Omental fat pad (tissue), 3 donors: ENCODE measurements at regions not wholly inside any gene's neighbourhood (a gene's known extent, or its start where the extent isn't known, plus 50 kb on each side); places are given as distances from the start of the nearest gene placed in this dataset.

Experiments used
- ATAC-seq: fragments of 150-250 bp; one replicate; pipeline ENCODE4 v1.9.1; 2016; ENCODE audit warnings: mild to moderate bottlenecking, moderate library complexity; ENCODE audit not compliant: low FRiP score
- DNase-seq: peaks from one replicate; pipeline ENCODE4 v3.0.0-alpha.2; 2019; ENCODE audit warnings: low spot score
- TF ChIP-seq, protein P1 (sequence below), 3 donors: fragments of 450-650 bp; IDR thresholded peaks; one replicate each; pipeline ENCODE4 v1.5.1; 2016 to 2017; ENCODE audit warnings: antibody characterized with exemption in 3 of 3, mild to moderate bottlenecking in 3 of 3, moderate library complexity in 2 of 3

DNA sequence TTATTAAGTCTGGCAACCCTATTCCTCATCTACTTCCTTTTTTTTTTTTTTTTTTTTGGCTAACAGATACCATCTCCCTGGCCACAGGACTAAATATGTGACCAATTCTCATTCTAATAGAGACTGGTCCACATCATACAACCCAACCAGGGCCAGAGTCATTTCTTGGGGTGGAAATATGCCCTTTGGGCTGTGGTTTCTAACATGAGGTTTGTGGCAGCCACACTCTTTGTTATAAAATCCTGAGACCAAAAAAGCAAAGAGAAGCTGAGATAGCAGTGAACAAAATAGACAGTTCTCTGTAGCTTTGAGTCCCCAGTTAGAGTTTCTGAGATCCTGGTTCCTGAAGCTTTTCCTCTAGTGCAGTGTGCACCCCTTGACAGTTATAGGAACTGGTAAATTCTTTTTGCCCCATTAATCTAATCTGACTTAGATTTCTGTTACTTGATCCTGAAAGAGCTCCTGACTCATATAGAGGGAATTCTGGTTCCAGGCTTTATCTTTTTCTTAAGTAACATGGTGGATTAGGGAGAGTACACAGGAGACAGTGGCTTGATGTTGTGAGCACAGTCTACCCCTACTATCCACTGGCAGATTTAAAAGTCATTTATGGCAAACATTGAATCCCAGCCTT lies 86.8 kb downstream of the MAIP1 start:
- TF ChIP-seq, protein P1, sequence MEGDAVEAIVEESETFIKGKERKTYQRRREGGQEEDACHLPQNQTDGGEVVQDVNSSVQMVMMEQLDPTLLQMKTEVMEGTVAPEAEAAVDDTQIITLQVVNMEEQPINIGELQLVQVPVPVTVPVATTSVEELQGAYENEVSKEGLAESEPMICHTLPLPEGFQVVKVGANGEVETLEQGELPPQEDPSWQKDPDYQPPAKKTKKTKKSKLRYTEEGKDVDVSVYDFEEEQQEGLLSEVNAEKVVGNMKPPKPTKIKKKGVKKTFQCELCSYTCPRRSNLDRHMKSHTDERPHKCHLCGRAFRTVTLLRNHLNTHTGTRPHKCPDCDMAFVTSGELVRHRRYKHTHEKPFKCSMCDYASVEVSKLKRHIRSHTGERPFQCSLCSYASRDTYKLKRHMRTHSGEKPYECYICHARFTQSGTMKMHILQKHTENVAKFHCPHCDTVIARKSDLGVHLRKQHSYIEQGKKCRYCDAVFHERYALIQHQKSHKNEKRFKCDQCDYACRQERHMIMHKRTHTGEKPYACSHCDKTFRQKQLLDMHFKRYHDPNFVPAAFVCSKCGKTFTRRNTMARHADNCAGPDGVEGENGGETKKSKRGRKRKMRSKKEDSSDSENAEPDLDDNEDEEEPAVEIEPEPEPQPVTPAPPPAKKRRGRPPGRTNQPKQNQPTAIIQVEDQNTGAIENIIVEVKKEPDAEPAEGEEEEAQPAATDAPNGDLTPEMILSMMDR (IDR thresholded peaks at IDR 0.05), result no peak
- ATAC-seq, result peak; percentile 70
- no peak for DNase-seq

DNA sequence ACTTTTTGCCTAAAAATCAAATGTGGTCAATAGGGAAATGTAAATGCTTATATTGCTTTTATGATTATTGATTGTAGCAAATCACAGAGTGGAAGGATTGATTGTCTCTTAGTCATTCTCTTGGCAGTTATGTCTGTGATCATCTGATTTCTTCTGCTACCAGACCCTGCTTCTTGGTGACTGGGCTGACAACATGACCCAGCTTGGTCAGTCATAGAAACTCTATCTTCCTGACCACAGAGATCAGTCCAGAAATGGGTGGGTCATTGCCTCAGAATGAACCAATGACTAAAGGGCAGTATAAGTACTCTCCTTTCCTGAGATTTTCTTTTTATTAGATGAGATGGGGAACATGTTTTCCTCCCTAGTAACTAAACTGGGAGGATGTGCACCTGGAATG lies 87.6 kb downstream of the MAIP1 start:
- TF ChIP-seq, protein P1 (IDR thresholded peaks at IDR 0.05), result no peak
- DNase-seq (no peak), ATAC-seq (no peak)

DNA sequence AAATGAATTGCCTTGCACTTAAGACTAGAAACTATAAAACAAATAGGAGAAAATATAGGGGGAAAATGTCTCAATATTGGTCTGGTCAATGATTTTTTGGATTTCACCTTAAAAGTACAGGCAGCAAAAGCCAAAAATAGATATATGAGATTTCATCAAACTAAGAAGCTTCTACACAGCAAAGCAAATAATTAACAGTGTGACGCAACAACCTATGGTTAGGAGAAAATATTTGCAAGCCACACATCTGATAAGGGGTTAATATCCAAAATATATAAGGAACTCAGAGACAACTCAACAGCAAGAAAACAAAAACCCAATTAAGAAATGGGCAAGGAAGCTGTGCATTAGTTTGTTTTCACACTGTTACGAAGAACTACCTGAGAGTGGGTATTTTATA lies 89.1 kb downstream of the MAIP1 start:
- DNase-seq (no peak), ATAC-seq (no peak)
- TF ChIP-seq, protein P1 (IDR thresholded peaks at IDR 0.05), result no peak

DNA sequence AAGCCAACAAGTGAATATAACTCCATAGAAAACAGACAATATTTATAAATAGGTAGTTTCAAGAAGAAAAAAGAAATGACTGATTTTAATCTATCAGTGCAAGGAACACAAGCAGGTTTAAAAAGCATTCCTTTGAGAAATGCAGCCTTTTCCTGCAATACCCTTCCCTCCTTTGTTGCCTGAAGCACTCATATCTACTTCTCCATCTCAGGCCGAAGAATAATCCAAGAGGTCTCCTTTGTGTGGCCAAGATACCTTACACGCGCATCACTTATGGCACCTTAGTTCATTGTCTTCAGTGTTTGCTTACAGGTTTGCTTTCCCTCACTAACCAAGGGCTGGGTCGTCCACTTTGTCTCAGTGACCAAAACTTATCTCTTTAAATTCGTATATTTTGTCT lies 93.0 kb downstream of the MAIP1 start:
- TF ChIP-seq, protein P1 (IDR thresholded peaks at IDR 0.05), result no peak
- DNase-seq, result no peak
- ATAC-seq, result no peak

DNA sequence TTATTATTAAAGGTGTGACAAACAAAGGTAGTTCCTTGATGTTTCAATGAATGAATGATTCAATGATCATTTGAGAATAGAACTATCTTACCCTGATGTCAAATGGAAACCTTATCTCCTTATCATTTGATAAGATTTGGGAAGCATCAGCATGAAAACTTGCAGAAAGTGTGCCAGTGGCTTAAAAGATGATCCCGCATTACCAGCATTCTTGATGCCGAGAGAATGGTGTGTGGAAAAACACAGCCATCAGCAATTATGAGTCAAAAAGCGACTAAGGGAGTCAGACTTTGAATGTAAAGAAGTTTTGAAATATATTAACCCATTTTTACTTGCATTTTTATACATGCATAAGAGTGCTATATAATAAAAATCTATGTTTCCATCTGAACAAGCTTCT lies 93.7 kb downstream of the MAIP1 start:
- DNase-seq (no peak), ATAC-seq (no peak)
- TF ChIP-seq, protein P1 (IDR thresholded peaks at IDR 0.05), result no peak

DNA sequence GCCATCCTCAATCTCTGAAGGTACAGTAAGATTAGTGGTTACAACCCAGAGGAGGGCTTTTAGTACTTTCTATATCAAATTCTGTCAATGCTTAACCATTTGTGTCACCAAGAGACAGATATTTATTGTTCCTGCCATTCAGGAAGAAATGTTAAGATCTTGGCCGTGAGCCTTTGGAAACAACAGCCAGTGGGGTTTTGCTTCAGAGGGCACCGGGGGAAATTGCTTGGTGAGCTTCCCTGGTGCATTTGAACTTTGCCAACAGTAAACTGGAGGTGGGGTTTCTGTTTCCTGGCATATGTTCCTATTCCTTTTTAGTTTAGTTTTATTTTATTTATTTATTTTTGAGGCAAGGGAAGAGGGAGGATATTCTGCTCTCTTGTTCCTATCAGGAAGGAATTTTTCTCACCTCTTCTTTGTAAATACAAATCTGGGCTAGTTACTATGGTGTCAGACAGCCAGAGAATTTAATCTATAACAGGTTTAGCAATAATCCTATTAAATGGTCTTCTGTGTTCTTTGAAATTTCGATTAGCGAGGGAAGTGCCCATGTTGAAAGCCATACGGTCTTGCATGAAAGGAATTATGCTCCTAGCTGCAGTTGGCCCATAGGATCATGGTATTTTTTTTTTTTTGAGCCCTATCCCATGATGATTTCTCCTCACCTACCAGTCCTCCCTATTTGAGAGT lies 95.7 kb downstream of the MAIP1 start:
- TF ChIP-seq, protein P1 (IDR thresholded peaks at IDR 0.05), result no peak
- ATAC-seq (no peak), DNase-seq (no peak)

DNA sequence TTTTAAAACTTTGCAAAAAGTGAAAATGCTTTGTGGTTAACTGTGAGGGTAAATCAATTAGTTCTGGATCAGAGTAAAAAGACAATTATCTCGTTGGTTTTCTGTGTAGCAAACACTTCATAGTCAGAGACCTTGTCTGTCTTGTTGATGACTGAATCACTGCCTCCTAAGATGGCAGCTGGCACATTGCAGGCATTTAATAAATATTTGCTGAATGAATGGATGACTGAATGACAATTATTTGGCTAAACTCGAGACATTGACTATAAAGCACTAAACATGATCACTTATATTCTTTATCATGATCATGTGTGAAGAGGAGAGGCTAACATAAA lies 96.2 kb downstream of the MAIP1 start:
- ATAC-seq, result no peak
- TF ChIP-seq, protein P1 (IDR thresholded peaks at IDR 0.05), result no peak
- DNase-seq, result no peak
